NCI-H345 treated with DMSO at 0.1 percent for 48 hours (cell line): ENCODE measurements at regions not wholly inside any gene's neighbourhood (a gene's known extent, or its start where the extent isn't known, plus 50 kb on each side); places are given as distances from the start of the nearest gene placed in this dataset.

Experiments used
- DNase-seq: peaks from one replicate; lab custom pipeline; 2025; ENCODE audit not compliant: unreplicated experiment; lab: John Stamatoyannopoulos, UW

DNA sequence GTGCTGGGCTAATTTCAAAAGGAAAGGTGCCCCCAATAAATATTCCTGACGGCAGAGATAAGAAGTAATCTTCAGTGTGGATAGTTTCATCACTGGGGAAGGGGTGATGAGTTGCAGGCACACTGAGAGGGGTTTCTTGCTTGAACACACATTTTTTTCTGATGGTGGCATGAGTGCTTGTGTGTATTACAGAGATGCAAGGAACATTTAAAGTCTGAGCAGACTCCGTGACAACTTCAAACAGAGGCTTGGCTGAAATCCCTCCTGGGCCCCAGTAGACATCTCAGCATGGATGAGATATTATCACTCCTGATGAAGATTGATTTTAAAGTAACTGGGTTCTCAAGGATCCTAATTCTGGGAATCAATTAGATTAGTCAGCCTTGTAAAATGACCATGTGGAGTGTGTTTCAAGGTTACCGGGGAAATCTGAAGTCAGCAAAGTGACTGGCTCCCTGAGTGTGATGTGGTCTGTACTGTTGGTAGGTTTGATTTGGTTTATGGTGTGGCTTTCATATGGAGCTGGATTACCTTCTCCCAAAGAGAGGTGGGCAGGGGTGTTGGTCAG lies 435.8 kb upstream of the EEF2KMT start:
- DNase-seq, result no peak

- DNase-seq, result no peak
Measured at GRCh38 chr16:5527817-5528216, 430.2 kb upstream of the EEF2KMT start.

DNA sequence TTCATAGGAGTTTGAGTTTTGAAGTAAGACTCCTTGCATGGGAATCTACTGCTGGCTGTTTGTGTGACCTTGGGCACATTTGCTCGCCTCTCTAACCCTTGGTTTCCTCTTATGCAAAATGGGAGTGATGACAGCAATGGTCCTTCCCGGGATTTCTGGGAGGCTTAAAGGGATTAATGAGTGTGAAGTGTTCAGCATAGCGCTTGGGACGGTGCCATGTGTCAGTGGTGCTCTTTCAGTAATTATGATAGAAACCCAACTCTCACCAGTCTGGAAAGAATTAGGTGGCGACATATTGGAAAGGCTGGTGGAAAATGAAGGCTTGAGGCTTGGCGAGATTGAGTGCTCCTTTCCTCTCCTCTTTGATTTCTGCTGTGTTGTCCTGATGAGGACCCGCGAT lies 429.2 kb upstream of the EEF2KMT start:
- no peak for DNase-seq

DNA sequence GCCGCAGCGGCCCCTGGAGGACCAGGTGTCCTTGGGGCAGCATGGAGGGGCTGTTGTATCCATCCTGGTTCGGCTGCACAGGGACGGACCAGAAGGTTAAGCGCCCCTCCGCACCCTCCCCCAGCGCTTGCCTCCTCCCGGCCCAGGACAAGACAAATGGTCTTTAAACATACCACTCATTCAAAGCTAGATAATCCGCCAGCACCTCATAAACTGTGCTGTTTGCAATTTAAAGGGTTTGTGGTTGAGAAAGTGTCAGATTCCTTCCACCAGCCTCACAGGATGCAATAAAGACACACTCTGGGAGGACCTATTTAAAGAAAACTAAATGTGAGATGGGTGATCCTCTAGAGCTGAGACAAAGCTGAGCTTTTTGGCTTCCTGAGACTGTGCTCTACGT lies 426.2 kb upstream of the EEF2KMT start:
- DNase-seq, result no peak

DNA sequence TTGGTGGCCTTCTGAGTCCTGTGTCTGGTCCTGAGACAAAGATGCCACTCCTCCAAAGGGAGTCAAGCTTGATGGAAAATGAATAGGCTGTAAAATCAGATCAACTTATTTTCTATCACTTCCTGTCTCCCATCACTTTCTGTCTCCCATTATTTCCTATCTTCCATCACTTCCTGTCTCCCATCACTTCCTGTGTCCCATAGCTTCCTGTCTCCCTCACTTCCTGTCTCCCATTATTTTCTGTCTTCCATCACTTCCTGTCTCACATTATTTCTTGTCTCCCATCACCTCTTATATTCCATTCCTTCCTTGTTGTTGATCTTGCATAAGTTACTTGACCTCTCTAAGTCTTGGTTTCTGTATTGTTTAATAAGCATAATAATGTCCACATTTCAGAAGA lies 418.5 kb upstream of the EEF2KMT start:
- no peak for DNase-seq

GRCh38 chr16:5512014-5512413 lies 414.4 kb upstream of the EEF2KMT start:
- no peak for DNase-seq

DNA sequence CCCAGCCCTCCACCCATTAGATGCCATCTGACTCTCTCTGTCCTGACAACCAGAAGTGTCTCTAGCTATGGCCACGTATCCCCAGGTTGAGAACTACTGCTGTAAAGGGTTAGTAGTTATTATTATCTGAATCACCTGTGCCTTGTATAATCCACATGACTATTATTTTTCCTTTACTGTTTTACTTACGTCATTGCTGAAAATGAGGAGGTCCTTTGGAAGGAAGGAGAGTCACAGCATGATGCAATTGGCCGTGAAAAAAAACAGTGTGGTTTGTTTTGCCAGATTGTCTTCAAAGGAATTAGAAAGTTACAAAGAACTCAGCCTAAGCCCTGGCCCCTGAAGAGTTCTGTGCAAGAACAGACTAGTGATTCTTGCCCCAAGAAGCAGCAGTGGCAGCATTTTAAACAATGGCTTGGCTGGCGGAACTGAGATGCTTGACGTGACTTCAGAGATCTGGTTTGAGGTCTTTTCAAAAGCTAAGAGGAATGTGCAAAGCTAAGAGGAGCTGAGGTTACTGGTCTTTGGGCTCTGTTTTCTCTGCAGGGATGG lies 413.3 kb upstream of the EEF2KMT start:
- DNase-seq, result no peak

DNA sequence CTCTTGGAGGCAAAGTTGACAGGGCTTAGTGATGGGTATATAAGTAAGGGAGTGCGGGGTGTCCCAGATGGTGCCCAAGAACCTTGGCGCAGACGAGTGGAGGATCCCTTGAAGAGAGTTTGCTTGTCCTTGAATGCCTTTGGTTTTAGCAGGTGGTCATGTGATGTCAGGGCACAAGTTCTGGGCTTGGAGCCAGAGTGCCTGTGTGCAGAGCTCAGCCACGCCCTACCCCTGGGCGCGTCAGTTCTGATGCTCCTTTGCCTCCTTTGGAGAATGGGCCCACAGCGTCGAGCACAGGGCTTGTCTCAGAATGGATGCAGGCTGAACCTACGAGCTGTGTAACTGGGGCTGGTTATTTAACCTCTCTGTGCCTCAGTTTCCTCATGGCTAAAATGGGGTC lies 412.2 kb upstream of the EEF2KMT start:
- no peak for DNase-seq

DNA sequence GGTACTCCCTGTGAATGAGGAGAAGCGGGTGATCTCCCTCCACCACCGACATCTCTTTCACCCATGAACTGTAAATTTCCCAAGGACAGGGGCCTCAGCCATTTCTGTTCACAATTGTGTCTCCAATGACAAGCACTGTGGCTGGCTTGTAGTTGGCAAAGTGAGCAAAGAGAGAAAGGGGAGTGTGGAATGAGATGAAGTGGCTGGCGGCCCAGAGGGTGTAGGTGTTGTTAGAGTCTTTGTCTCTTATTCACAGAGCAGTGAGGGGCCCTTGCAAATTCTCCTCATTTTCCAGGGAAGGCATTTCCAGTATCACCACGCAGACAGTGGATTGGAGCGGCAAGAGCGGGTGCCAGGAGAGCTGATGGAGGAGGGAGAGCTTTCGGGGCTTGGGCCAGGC lies 411.7 kb upstream of the EEF2KMT start:
- DNase-seq, result no peak

GRCh38 chr16:5508371-5508770 lies 410.8 kb upstream of the EEF2KMT start:
- no peak for DNase-seq

GRCh38 chr16:5506021-5506420 lies 408.4 kb upstream of the EEF2KMT start:
- no peak for DNase-seq

- no peak for DNase-seq
Measured at GRCh38 chr16:5505091-5505887, 407.7 kb upstream of the EEF2KMT start.

- DNase-seq, result no peak
Measured at GRCh38 chr16:5504064-5504781, 406.6 kb upstream of the EEF2KMT start.

DNA sequence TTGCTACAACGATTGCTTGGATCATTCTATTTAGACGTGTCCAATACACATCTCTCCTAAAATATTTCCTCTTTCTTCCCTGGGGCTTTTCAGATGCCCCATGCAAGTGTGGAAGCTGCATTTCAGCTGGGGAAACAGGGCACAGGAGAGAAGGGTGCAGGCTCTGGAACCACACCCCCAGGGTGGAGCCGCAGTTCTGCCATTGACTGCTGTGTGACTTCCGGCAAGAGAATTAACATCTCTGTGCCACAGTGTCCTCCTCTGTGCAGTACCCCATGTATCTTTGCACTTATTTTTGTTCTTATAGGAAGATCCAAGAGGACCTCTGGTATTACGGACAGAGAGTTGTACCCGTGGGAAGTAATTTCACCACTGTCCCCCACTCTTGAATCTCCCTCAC lies 405.3 kb upstream of the EEF2KMT start:
- no peak for DNase-seq

- no peak for DNase-seq
Measured at GRCh38 chr16:5502467-5502869, 404.9 kb upstream of the EEF2KMT start.

GRCh38 chr16:5500526-5500925 lies 402.9 kb upstream of the EEF2KMT start:
- DNase-seq, result no peak

- no peak for DNase-seq
Measured at GRCh38 chr16:5498562-5498961, 401.0 kb upstream of the EEF2KMT start.

DNA sequence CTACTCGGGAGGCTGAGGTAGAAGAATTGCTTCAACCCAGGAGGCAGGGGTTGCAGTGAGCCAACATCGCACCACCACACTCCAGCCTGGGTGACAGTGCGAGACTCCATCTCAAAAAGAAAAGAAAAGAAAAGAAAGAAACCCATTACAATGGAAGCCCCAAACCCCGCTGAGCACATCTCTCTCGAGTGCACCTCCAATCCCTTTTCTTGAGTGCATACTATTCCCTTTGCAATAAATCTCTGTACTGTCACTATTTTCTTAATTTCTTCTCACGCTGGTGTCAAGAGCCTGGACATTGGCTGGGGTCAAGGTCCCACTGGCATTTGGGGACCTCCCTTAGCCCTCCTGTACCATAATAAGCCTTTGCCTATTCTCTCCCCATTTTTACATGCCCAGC lies 398.4 kb upstream of the EEF2KMT start:
- no peak for DNase-seq

- no peak for DNase-seq
Measured at GRCh38 chr16:5490499-5490898, 392.9 kb upstream of the EEF2KMT start.

- DNase-seq, result no peak
Measured at GRCh38 chr16:5488581-5488980, 391.0 kb upstream of the EEF2KMT start.

DNA sequence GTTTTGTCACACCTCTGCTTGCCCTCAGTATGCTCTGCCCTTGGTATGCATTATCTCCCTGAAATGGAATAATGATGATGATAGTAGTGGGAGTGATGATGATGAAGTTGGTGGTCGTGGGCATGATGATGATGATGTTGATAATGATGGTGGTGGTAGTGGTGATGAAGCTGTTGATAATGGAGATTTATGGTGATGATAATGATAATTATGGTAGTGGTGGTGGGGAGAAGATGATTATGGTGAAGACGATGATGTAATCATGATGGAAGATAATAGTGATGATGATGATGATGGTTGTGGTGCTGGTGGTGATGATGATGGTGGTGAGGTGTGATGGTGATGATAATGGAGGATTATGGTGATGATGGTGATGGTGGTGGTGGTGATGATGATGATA lies 390.1 kb upstream of the EEF2KMT start:
- no peak for DNase-seq

DNA sequence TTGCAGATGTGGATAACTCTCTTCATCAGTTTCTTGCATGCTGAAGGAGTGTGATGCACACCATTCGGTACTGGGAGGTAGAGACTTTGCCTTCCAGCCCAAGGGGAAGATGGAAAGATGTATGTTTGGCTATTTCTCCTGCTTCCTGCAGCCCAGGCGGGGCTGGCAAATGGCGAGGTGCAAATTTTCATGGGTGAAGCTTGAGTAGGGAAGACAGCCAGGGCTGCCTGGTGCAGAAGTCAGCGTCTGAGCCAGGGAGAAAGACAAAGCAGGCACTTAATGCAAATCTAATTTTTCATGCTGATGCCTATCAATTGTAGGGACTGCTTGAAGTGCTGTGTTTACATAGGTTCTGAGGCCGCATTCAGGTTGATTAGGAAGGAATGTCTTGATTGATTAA lies 384.7 kb upstream of the EEF2KMT start:
- DNase-seq, result no peak
